Hepatocyte (in vitro differentiated cells): ENCODE measurements at regions not wholly inside any gene's neighbourhood (a gene's known extent, or its start where the extent isn't known, plus 50 kb on each side); places are given as distances from the start of the nearest gene placed in this dataset.
A peak's percentile ranks its signal among the peaks of the same experiment; 100 is the strongest.

Source experiments
- DNase-seq: peaks from one replicate; pipeline ENCODE4 v3.0.0-alpha.2; 2016; ENCODE audit warnings: low spot score
- H2AFZ ChIP-seq: fragments of 200-600 bp; sonication (generic); 2 replicates; pipeline ENCODE4 v1.6.0; 2016; ENCODE audit warnings: antibody characterized with exemption, mild to moderate bottlenecking
- H3K27ac ChIP-seq: fragments of 200-600 bp; sonication (generic); 2 replicates; pipeline ENCODE4 v1.5.1; 2016; ENCODE audit warnings: mild to moderate bottlenecking
- H3K27me3 ChIP-seq: fragments of 200-600 bp; sonication (generic); 2 replicates; pipeline ENCODE4 v1.6.1; 2016
- H3K36me3 ChIP-seq: fragments of 200-600 bp; sonication (generic); replicated peaks from 2 replicates; pipeline ENCODE4 v1.5.1; 2016; ENCODE audit warnings: low read depth; ENCODE audit not compliant: insufficient read depth
- H3K4me1 ChIP-seq: fragments of 200-600 bp; sonication (generic); 2 replicates; pipeline ENCODE4 v1.5.1; 2016; ENCODE audit warnings: mild to moderate bottlenecking, moderate library complexity; ENCODE audit not compliant: insufficient read depth
- H3K4me2 ChIP-seq: fragments of 200-600 bp; sonication (generic); 2 replicates; pipeline ENCODE4 v1.6.0; 2016
- H3K4me3 ChIP-seq: fragments of 200-600 bp; sonication (generic); 2 replicates; pipeline ENCODE4 v1.5.1; 2016; ENCODE audit warnings: mild to moderate bottlenecking
- H3K79me2 ChIP-seq: fragments of 200-600 bp; sonication (generic); 2 replicates; pipeline ENCODE4 v1.6.0; 2017; ENCODE audit warnings: mild to moderate bottlenecking
- H3K9me2 ChIP-seq: fragments of 200-600 bp; sonication (generic); replicated peaks from 2 replicates; pipeline ENCODE4 v1.6.0; 2017; ENCODE audit warnings: mild to moderate bottlenecking; ENCODE audit not compliant: insufficient read depth
- H3K9me3 ChIP-seq: fragments of 200-600 bp; sonication (generic); 2 replicates; pipeline ENCODE4 v1.5.1; 2016; ENCODE audit warnings: low read depth, mild to moderate bottlenecking
- H4K20me1 ChIP-seq: fragments of 200-600 bp; sonication (generic); 2 replicates; pipeline ENCODE4 v1.6.0; 2016; ENCODE audit warnings: mild to moderate bottlenecking; ENCODE audit not compliant: insufficient read depth, poor library complexity, severe bottlenecking
- CTCF ChIP-seq: fragments of 200-600 bp; sonication (generic); IDR thresholded peaks from 2 replicates; pipeline ENCODE4 v1.5.1; 2016; ENCODE audit warnings: antibody characterized with exemption, mild to moderate bottlenecking; ENCODE audit not compliant: poor library complexity
- EZH2 ChIP-seq: fragments of 200-600 bp; sonication (generic); IDR thresholded peaks from 2 replicates; pipeline ENCODE4 v1.6.1; 2016; ENCODE audit warnings: antibody characterized with exemption, mild to moderate bottlenecking, borderline replicate concordance
- EZH2phosphoT487 ChIP-seq: fragments of 200-600 bp; sonication (generic); IDR thresholded peaks from one replicate; pipeline ENCODE4 v1.6.1; 2018; ENCODE audit warnings: antibody characterized with exemption, mild to moderate bottlenecking, low read depth, moderate library complexity; ENCODE audit not compliant: unreplicated experiment, severe bottlenecking
- WGBS: methylation state at CpG from one replicate; pipeline ENCODE4 v1.1.6; 2016; ENCODE audit warnings: low lambda C conversion rate; ENCODE audit errors: missing lambda C conversion rate; 5-methylcytosine and 5-hydroxymethylcytosine counted together

- Histone ChIP-seq H3K27ac (peak overlapping the region; percentile 96), H3K4me3 (no peak overlapping the region), H3K9me3 (no peaks in the 10 kb centered on the region), H3K36me3 (no peaks in the 10 kb centered on the region), H3K79me2 (peaks cover 6% of the 10 kb centered on the region), H3K27me3 (no peaks in the 10 kb centered on the region), H2AFZ (no peak overlapping the region), H4K20me1 (no peaks in the 10 kb centered on the region), H3K4me1 (peaks cover 55% of the 10 kb centered on the region), H3K4me2 (no peak overlapping the region), H3K9me2 (no peaks in the 10 kb centered on the region)
- DNase-seq: no peak
- 99% methylated on average over 6 of the region's 6 CpGs for WGBS
- TF ChIP-seq CTCF: no peak
- TF ChIP-seq EZH2: no peak
- TF ChIP-seq EZH2phosphoT487: no peak
Measured at GRCh38 chr6:3908961-3909360, 59.8 kb downstream of the FAM50B start.

GRCh38 chr6:3910106-3910663 is 61.0 kb downstream of the FAM50B start:
- H2AFZ ChIP-seq: no peak overlapping the region
- H3K27me3 ChIP-seq: no peaks in the 10 kb centered on the region
- H3K4me2 ChIP-seq: peak overlapping the region; percentile 13
- H3K27ac ChIP-seq: peak overlapping the region; percentile 96
- peaks cover 61% of the 10 kb centered on the region for H3K4me1 ChIP-seq
- TF ChIP-seq CTCF (no peak), EZH2phosphoT487 (no peak), EZH2 (no peak)
- H3K4me3 ChIP-seq: no peak overlapping the region
- H3K36me3 ChIP-seq: no peaks in the 10 kb centered on the region
- 81% methylated on average over 7 of the region's 7 CpGs for WGBS
- no peak for DNase-seq
- no peaks in the 10 kb centered on the region for H4K20me1 ChIP-seq
- H3K9me2 ChIP-seq: no peaks in the 10 kb centered on the region
- no peaks in the 10 kb centered on the region for H3K9me3 ChIP-seq
- H3K79me2 ChIP-seq: peaks cover 6% of the 10 kb centered on the region

- Histone ChIP-seq H3K9me2 (no peaks in the 10 kb centered on the region), H3K36me3 (no peaks in the 10 kb centered on the region), H3K4me2 (peak overlapping the region; percentile 13), H3K4me1 (peaks cover 53% of the 10 kb centered on the region), H3K27me3 (no peaks in the 10 kb centered on the region), H3K4me3 (no peak overlapping the region), H3K9me3 (no peaks in the 10 kb centered on the region), H3K79me2 (peaks cover 6% of the 10 kb centered on the region), H4K20me1 (no peaks in the 10 kb centered on the region), H2AFZ (no peak overlapping the region), H3K27ac (peak overlapping the region; percentile 96)
- DNase-seq: no peak
- TF ChIP-seq EZH2phosphoT487 (no peak), CTCF (no peak), EZH2 (no peak)
- 78% methylated on average over 2 of the region's 2 CpGs for WGBS
Measured at GRCh38 chr6:3911130-3911529, 62.0 kb downstream of the FAM50B start.
